Globus pallidus (tissue), 1 donor: ENCODE measurements at regions not wholly inside any gene's neighbourhood (a gene's known extent, or its start where the extent isn't known, plus 50 kb on each side); places are given as distances from the start of the nearest gene placed in this dataset.

Experiments
- DNase-seq: peaks from one replicate; pipeline ENCODE4 v3.0.0-alpha.2; 2015; ENCODE audit warnings: low spot score

- peak; percentile 19 for DNase-seq
Measured at GRCh38 chr5:30050056-30050815, 1143.2 kb upstream of the CDH6 start.

- no peak for DNase-seq
Measured at GRCh38 chr5:30042677-30043076, 1150.8 kb upstream of the CDH6 start.

GRCh38 chr5:30041831-30042385 lies 1151.6 kb upstream of the CDH6 start:
- DNase-seq = no peak

DNA sequence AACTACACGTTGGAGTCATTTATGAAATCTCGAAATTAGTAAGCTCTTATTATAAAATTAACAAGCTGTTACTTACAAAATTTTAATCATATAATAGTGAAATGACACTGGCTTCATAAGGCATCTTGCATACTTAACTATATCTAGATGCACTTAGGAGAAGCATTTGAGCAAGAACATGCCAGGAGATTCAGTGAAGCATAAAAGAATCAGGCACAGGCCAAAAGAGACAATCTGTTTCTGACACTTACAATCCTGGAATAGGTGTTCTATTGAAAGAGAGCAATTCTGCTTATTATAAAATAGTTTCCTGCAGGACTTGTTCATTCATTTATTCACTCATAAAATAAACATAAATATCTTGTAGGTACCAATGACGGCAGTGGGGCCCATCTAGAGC lies 1152.2 kb upstream of the CDH6 start:
- no peak for DNase-seq

DNA sequence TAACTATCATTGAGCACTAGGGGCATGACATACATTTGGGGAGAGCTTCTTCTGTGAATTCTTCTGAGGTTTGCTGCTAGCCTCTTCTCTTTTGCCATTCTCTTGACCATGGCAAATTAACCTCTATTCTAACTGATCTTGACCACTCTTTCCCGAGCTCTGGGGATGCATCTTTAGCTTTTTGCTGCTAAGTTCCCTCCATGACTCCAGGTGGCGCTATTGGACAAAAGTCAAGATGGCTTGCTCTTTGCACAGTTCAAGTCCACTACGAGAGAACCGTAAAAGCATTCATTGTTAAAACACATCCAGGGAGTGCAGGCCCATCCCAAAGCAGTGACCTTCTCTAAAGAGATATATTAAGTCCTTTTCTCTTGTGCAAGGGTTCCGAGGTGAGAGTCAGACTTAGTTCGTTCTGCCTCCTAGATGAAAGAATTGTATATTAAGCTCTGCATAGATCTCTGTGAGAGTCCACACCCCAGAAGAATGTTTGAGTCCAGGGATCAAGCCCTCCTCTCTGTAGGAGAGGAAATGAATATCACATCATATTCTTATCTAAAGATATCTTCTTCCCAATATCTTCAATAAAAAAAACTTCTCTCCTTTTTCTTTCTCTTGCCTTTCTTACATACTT lies 1152.9 kb upstream of the CDH6 start:
- DNase-seq = peak; percentile 72

- DNase-seq = no peak
Measured at GRCh38 chr5:30039379-30039778, 1154.1 kb upstream of the CDH6 start.

GRCh38 chr5:30034870-30035269 lies 1158.6 kb upstream of the CDH6 start:
- no peak for DNase-seq

- DNase-seq = no peak
Measured at GRCh38 chr5:30030101-30030500, 1163.4 kb upstream of the CDH6 start.

GRCh38 chr5:30001826-30002225 lies 1191.7 kb upstream of the CDH6 start:
- no peak for DNase-seq

DNA sequence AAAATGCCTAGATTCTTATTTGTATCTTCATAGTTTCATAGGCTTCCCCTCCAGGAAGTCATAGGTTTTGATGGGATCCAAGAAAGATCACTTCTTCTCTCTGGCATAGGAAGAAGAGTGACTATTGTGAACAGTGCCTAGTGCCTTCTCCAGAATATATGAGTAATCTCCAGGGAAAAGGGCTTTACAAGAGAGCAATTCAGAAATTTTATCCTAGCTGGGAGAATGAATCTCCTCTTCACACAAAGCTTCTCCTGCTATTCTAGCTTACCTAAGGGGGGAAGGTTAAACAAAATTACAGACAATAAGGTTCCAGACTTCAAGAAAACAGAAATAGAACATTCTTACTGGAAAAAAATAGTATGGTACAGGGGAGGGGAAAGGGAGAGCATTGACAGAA lies 1193.3 kb upstream of the CDH6 start:
- no peak for DNase-seq

DNA sequence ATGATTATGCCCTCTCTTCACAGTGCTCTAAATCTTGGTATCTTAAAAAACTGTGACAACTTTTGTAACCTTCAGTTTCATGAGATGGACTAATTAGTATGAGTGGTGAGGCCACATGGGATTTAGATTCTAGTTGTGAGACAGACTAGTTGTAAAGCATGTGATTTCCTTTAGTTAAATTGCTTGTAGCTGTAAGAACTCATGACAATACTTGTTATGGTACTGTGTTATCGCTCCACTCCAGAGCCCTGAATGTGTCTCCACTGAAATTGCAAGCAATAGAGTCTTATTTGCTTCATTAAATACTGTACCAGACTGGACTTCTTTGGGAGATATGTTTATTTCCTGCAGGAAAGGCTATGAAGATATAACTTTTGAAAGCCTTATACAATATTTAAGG lies 1198.3 kb upstream of the CDH6 start:
- DNase-seq = no peak

GRCh38 chr5:29994519-29994918 lies 1199.0 kb upstream of the CDH6 start:
- DNase-seq = no peak

DNA sequence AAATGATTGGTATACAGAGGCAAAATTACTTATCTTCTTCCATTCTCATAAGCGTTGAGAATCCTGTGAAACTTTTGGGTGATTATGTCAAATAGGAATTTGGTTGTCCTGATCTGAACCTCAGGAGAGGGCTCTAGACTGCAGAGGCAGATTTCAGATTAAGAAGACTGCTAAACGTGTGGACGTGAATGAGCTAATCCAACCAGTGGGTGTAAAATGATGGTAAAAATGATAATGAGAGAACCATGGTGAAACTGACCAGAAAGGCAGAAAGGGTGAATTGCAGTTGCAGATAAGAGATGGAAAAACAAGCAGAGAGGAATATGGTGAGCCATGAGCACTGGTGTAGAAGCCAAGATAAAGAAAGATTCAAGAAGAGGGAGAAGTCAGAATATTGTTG lies 1200.2 kb upstream of the CDH6 start:
- DNase-seq = no peak

GRCh38 chr5:29992248-29992647 lies 1201.2 kb upstream of the CDH6 start:
- no peak for DNase-seq

DNA sequence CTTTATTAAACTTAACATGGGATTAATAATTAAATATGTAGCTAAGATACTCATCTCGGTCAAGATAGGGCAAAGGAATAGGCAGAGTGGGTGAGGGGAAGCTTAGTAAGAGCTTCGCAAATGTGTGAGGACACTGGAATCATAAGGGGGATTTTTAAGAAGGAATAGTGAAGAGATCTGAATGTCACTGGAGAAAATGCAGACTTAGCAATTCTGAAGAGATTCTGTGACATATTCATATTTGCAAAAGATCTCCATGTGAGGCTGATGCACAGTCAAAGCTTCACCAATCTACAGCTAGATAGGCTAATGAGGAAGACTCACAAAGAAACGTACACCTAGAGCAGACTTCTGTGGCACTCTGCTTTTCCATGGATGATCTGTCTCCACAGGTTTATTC lies 1202.8 kb upstream of the CDH6 start:
- no peak for DNase-seq

GRCh38 chr5:29984156-29984540 lies 1209.3 kb upstream of the CDH6 start:
- DNase-seq = no peak

- no peak for DNase-seq
Measured at GRCh38 chr5:29983528-29984155, 1209.8 kb upstream of the CDH6 start.

GRCh38 chr5:29982457-29982856 lies 1211.0 kb upstream of the CDH6 start:
- DNase-seq = no peak

DNA sequence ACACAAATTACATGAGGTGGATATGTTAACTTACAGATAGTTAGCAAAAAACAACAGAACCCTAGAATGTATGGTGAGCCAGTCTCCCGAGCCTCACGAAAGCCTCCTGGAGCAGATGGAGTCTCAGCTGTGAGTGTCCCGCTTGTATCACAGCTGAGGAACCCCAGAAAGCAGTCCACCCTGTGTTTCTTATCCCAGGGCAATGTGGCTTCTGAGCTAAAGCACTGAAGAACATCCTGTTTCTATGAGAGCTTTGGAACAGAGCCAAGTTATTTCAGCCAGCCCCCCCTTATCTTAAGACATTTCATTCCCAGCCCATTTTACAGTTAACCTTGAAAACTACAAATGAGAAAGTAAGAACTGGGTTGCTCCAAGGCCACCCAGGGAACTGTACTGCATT lies 1220.9 kb upstream of the CDH6 start:
- DNase-seq = no peak

DNA sequence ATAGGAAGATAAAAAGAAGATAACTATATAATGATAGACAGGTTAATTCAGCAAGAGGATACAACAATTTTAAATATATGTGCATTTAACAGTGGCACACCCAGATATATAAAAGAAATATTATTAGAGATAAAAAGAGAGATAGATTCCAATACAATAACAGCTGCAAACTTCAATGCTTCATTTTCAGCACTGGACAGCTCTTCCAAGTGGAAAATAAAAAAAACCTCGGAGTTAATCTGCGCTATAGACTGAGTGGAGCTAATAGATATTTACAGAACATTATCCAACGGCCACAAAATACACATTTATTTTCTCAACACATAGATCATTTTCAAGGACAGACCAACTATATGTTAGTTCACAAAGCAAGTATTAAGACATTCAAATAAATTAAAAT lies 1229.5 kb upstream of the CDH6 start:
- no peak for DNase-seq

DNA sequence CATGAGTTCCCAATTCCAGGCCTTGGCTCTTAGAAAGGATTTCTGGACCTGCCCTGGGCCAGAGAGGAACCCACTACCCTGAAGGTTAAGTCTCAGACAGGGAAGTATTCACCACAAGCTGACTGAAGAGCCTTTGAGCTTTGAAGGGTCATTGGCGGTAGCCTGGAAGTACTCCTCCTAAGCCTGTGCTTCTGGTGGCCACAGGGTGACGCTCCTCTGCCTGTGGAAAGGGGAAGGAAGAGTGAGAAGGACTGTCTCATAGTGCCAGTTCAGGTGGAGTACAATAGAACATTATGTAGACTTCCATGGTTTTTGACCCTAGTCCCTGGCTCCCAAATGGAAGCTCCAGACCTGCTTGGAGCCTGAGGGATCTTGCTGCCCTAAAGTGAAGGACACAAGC lies 1233.2 kb upstream of the CDH6 start:
- no peak for DNase-seq

DNA sequence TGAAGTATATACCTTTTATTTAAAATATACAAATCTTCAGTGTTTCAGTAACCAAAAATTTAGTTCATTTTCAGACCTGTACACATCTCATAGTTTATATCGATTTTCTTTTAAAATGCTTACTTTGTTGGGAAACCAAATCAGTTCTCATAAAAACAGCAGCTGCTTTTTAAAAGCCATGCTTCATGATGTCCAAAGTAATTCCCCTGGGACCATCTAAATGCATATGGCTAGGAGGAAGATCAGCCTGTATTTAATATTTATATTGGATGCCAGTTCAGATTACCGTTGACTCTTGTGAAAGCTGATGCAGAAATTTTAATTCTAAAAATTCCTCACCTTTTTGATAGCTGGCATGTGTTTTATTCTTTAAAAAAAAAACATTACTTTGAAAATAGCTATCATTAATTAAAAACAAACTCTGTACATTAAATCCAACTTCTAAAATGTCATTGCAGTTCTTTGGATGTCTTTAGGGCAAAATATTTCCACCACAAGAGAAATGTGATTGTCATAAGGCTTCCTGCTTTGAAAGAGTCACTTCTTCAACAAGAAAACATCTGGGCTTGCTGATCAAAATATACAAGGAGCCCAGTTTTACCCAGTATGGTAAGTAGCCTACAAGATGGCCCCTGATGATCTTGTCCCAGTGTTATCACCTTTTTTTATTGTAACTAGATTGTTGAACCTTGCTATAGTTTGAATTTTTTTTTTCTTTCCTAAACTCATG lies 1242.9 kb upstream of the CDH6 start:
- DNase-seq = no peak
